HG03175 (cell line): ENCODE measurements at regions not wholly inside any gene's neighbourhood (a gene's known extent, or its start where the extent isn't known, plus 50 kb on each side); places are given as distances from the start of the nearest gene placed in this dataset.
"Not testable (repeated sequence)": the region's sequence is repeated elsewhere in the genome, so short reads cannot be mapped to it uniquely, and the experiment has no call there.

Source experiments
- ATAC-seq: cut with Tn5 transposase; IDR thresholded peaks from one replicate; pipeline ENCODE4 v1.9.1; 2021; ENCODE audit warnings: mild to moderate bottlenecking, moderate library complexity; ENCODE audit not compliant: unreplicated experiment

- no peak for ATAC-seq
These were observed 277.5 kb upstream of the NREP start for GRCh38 chr5:112034421-112034979.

- not testable (repeated sequence) for ATAC-seq
These were observed 269.9 kb upstream of the NREP start for GRCh38 chr5:112026879-112027278.

- peak; percentile 58 for ATAC-seq
These were observed 268.8 kb upstream of the NREP start for GRCh38 chr5:112025757-112026156.

GRCh38 chr5:112024769-112025168 is 267.8 kb upstream of the NREP start:
- ATAC-seq = no peak

- ATAC-seq = no peak
These were observed 267.2 kb upstream of the NREP start for GRCh38 chr5:112024221-112024620.

- ATAC-seq = no peak
These were observed 266.8 kb upstream of the NREP start for GRCh38 chr5:112023766-112024165.

- ATAC-seq = no peak
These were observed 261.9 kb upstream of the NREP start for GRCh38 chr5:112018846-112019245.

- no peak for ATAC-seq
These were observed 260.0 kb upstream of the NREP start for GRCh38 chr5:112016980-112017379.

GRCh38 chr5:112014783-112015395 is 257.9 kb upstream of the NREP start:
- no peak for ATAC-seq

GRCh38 chr5:112013660-112014059 is 256.7 kb upstream of the NREP start:
- ATAC-seq = no peak

- ATAC-seq = no peak
These were observed 255.1 kb upstream of the NREP start for GRCh38 chr5:112012104-112012503.

GRCh38 chr5:112010475-112010874 is 253.5 kb upstream of the NREP start:
- ATAC-seq = no peak

GRCh38 chr5:112006721-112007120 is 249.7 kb upstream of the NREP start:
- no peak for ATAC-seq

- ATAC-seq = no peak
These were observed 248.6 kb upstream of the NREP start for GRCh38 chr5:112005623-112005930.

GRCh38 chr5:112004867-112005622 is 248.1 kb upstream of the NREP start:
- ATAC-seq = peak; percentile 76

- no peak for ATAC-seq
These were observed 245.4 kb upstream of the NREP start for GRCh38 chr5:112002376-112002775.

- no peak for ATAC-seq
These were observed 242.3 kb upstream of the NREP start for GRCh38 chr5:111999286-111999685.

- ATAC-seq = no peak
These were observed 241.9 kb upstream of the NREP start for GRCh38 chr5:111998871-111999270.

GRCh38 chr5:111997711-111998110 is 240.7 kb upstream of the NREP start:
- ATAC-seq = no peak

- no peak for ATAC-seq
These were observed 240.3 kb upstream of the NREP start for GRCh38 chr5:111997308-111997707.

GRCh38 chr5:111996574-111996973 is 239.6 kb upstream of the NREP start:
- peak; percentile 45 for ATAC-seq

GRCh38 chr5:111995701-111996100 is 238.7 kb upstream of the NREP start:
- ATAC-seq = no peak
